ENCODE measurements at regions not wholly inside any gene's neighbourhood (a gene's known extent, or its start where the extent isn't known, plus 50 kb on each side); places are given as distances from the start of the nearest gene placed in this dataset.

- TF ChIP-seq TEAD4 (CRISPR knock-in tag; IDR thresholded peaks at IDR 0.05) (no peak), AFF4 (CRISPR knock-in tag; IDR thresholded peaks at IDR 0.05; ENCODE audit: borderline replicate concordance) (no peak), CTCF (IDR thresholded peaks at IDR 0.05) (no peak), ZNF416 (CRISPR knock-in tag; IDR thresholded peaks at IDR 0.05) (no peak), CREB1 (CRISPR knock-in tag; IDR thresholded peaks at IDR 0.05) (no peak), FOXP4 (CRISPR knock-in tag; IDR thresholded peaks at IDR 0.05) (no peak), SMAD3 (CRISPR knock-in tag; IDR thresholded peaks at IDR 0.05; ENCODE audit: borderline replicate concordance) (no peak), TEAD1 (CRISPR knock-in tag; IDR thresholded peaks at IDR 0.05) (no peak), JUN (CRISPR knock-in tag; IDR thresholded peaks at IDR 0.05) (no peak), ATF6 (CRISPR knock-in tag; IDR thresholded peaks at IDR 0.05) (no peak), ESRRA (CRISPR knock-in tag; IDR thresholded peaks at IDR 0.05; ENCODE audit: borderline replicate concordance) (no peak), SP1 (CRISPR knock-in tag; conservative IDR thresholded peaks at IDR 0.05) (no peak), NR2C2 (CRISPR knock-in tag; IDR thresholded peaks at IDR 0.05) (no peak), IRF1 (CRISPR knock-in tag; IDR thresholded peaks at IDR 0.05) (no peak)
These were observed 1163.1 kb upstream of the MIR17HG start for GRCh38 chr13:90184355-90184754.
